ENCODE measurements at regions not wholly inside any gene's neighbourhood (a gene's known extent, or its start where the extent isn't known, plus 50 kb on each side); places are given as distances from the start of the nearest gene placed in this dataset.

DNA sequence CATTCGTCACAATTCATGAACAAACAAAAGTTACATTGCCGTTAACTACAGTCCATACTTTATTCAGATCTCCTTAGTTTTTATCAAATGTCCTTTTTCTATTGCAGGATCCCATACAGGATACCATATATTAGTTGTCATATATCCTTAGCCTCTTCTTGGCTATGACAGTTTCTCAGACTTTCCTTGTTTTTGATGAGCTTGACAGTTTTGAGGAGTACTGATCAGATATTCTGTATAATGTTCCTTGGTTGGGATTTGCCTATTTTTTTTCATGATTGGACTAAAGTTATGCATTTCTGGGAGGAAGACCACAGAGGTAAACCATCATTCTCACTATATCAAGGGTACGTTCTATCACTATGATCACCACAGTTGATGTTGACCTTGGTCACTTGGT is 1627.4 kb upstream of the C9orf72 start:
- TF ChIP-seq CTCF (conservative IDR thresholded peaks at IDR 0.05) (no peak), EZH2 (IDR thresholded peaks at IDR 0.05; ENCODE audit: low read depth) (no peak)

All from PC-9 (cell line).